ENCODE measurements at regions not wholly inside any gene's neighbourhood (a gene's known extent, or its start where the extent isn't known, plus 50 kb on each side); places are given as distances from the start of the nearest gene placed in this dataset.
"Not testable (repeated sequence)": the region's sequence is repeated elsewhere in the genome, so short reads cannot be mapped to it uniquely, and the experiment has no call there.

DNA sequence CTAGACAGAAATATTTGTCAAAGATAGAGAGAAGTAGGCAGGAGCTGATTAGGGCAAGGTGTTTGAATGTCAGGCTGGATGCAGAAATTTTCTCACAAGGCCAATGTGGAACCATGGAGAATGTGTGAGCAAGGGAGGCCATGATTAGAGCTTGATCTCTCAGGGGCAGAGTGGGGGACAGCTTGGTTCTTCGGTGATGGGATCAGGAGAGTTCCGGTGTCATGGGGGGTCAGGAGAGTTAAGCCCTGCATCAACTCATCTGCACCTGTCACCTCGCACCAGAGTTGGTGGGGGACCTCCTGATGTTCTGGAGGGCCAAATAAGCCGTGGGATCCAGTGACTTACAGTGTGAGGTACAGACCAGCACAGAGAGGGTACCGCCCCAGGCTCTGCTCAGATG lies 175.1 kb upstream of the TPTE start:
- not testable (repeated sequence) for H3K4me3 ChIP-seq (ENCODE audit: insufficient read depth, low read depth, low read length); H3K4me1 ChIP-seq (ENCODE audit: insufficient read depth, low read length); H3K79me2 ChIP-seq (ENCODE audit: insufficient read depth, low read length); H4K20me1 ChIP-seq (ENCODE audit: insufficient read depth, low read length); H3K9ac ChIP-seq (ENCODE audit: low read length); H3K4me3 Mint-ChIP-seq (ENCODE audit: unreplicated experiment); H3K4me1 Mint-ChIP-seq (ENCODE audit: low read depth, unreplicated experiment); DNase-seq (ENCODE audit: low read depth); H3K27me3 ChIP-seq (ENCODE audit: insufficient read depth, low read length); H3K36me3 Mint-ChIP-seq (ENCODE audit: low read depth, unreplicated experiment); H3K36me3 ChIP-seq (ENCODE audit: insufficient read depth, low read length); H3K27me3 Mint-ChIP-seq (ENCODE audit: low read depth, unreplicated experiment); H3K27ac ChIP-seq (ENCODE audit: low read depth, low read length); H3K27ac Mint-ChIP-seq (ENCODE audit: unreplicated experiment); FAIRE-seq; H3K4me2 ChIP-seq (ENCODE audit: low read length); H2AFZ ChIP-seq (ENCODE audit: low read depth, low read length)
- peaks cover 26% of the 10 kb centered on the region for H3K9me3 Mint-ChIP-seq (ENCODE audit: unreplicated experiment)
- H3K9me3 ChIP-seq (ENCODE audit: insufficient read depth, low read depth, low read length), result peaks cover 30% of the 10 kb centered on the region

DNA sequence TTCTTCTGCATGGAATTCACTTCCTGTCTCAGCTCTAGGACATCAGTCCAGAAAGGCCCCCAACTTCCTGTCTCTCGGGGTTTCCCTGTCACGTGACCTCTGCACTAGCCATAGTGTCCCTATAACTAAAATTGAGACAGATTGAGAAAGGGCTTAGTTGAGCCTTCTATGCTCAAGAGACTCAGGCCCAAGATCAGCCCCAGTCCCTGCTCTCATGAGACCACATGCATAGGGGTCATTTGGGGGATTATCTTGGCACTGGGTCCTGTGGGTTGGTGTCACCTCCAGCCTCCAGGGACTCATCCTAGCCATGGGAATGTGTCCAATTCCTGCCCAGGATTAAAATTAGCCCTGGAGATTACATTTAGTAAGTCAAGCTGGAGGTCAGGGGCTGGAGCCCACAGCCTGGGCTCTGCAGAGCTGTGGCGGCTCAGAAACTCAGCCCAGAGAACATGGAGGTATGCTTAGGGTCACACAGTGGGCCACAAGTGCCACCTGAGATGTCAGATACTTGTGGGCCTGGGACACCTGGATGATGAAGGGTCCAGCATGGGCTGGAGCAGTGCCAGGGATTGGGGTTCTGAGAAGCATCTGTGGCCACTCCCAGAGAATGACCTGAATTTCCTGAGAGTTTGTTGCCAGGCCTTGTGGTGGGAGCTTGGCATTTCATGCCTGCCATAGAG lies 174.3 kb upstream of the TPTE start:
- H3K9me3 Mint-ChIP-seq (ENCODE audit: unreplicated experiment), result peaks cover 28% of the 10 kb centered on the region
- H3K79me2 ChIP-seq (ENCODE audit: insufficient read depth, low read length); H3K4me1 ChIP-seq (ENCODE audit: insufficient read depth, low read length); H3K4me3 ChIP-seq (ENCODE audit: insufficient read depth, low read depth, low read length); H4K20me1 ChIP-seq (ENCODE audit: insufficient read depth, low read length); H3K36me3 Mint-ChIP-seq (ENCODE audit: low read depth, unreplicated experiment); DNase-seq (ENCODE audit: low read depth); H2AFZ ChIP-seq (ENCODE audit: low read depth, low read length); H3K27ac ChIP-seq (ENCODE audit: low read depth, low read length); H3K27me3 ChIP-seq (ENCODE audit: insufficient read depth, low read length); H3K4me2 ChIP-seq (ENCODE audit: low read length); FAIRE-seq; H3K4me1 Mint-ChIP-seq (ENCODE audit: low read depth, unreplicated experiment); H3K27me3 Mint-ChIP-seq (ENCODE audit: low read depth, unreplicated experiment); H3K4me3 Mint-ChIP-seq (ENCODE audit: unreplicated experiment); H3K9ac ChIP-seq (ENCODE audit: low read length); H3K27ac Mint-ChIP-seq (ENCODE audit: unreplicated experiment); H3K36me3 ChIP-seq (ENCODE audit: insufficient read depth, low read length): not testable (repeated sequence)
- H3K9me3 ChIP-seq (ENCODE audit: insufficient read depth, low read depth, low read length), result peaks cover 30% of the 10 kb centered on the region

- not testable (repeated sequence) for H3K36me3 Mint-ChIP-seq (ENCODE audit: low read depth, unreplicated experiment); H3K27me3 ChIP-seq (ENCODE audit: insufficient read depth, low read length); H3K4me2 ChIP-seq (ENCODE audit: low read length); H3K4me1 ChIP-seq (ENCODE audit: insufficient read depth, low read length); H3K27me3 Mint-ChIP-seq (ENCODE audit: low read depth, unreplicated experiment); H3K4me3 Mint-ChIP-seq (ENCODE audit: unreplicated experiment); H3K36me3 ChIP-seq (ENCODE audit: insufficient read depth, low read length); H3K27ac Mint-ChIP-seq (ENCODE audit: unreplicated experiment); H4K20me1 ChIP-seq (ENCODE audit: insufficient read depth, low read length); H3K27ac ChIP-seq (ENCODE audit: low read depth, low read length); H3K9ac ChIP-seq (ENCODE audit: low read length); H3K4me3 ChIP-seq (ENCODE audit: insufficient read depth, low read depth, low read length); H3K79me2 ChIP-seq (ENCODE audit: insufficient read depth, low read length); H2AFZ ChIP-seq (ENCODE audit: low read depth, low read length); DNase-seq (ENCODE audit: low read depth); H3K4me1 Mint-ChIP-seq (ENCODE audit: low read depth, unreplicated experiment); FAIRE-seq
- peaks cover 30% of the 10 kb centered on the region for H3K9me3 Mint-ChIP-seq (ENCODE audit: unreplicated experiment)
- peaks cover 30% of the 10 kb centered on the region for H3K9me3 ChIP-seq (ENCODE audit: insufficient read depth, low read depth, low read length)
Observed at GRCh38 chr21:10347675-10348074, 173.7 kb upstream of the TPTE start.

DNA sequence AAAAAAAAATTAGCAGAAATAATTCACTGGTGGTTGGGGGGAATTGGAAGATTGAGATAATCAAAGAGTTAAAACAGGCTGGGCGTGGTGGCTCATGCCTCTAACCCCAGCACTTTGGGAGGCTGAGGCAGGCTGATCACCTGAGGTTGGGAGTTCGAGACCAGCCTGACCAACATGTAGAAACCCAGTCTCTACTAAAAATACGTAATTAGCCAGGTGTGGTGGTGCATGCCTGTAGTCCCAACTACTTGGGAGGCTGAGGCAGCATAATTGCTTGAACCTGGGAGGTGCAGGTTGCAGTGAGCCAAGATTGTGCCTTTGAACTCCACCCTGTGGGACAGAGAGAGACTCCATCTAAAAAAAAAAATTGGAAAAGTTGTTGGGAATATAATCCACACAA lies 173.2 kb upstream of the TPTE start:
- not testable (repeated sequence) for FAIRE-seq; H3K36me3 Mint-ChIP-seq (ENCODE audit: low read depth, unreplicated experiment); H3K27me3 Mint-ChIP-seq (ENCODE audit: low read depth, unreplicated experiment); H2AFZ ChIP-seq (ENCODE audit: low read depth, low read length); H3K4me3 ChIP-seq (ENCODE audit: insufficient read depth, low read depth, low read length); H3K27me3 ChIP-seq (ENCODE audit: insufficient read depth, low read length); H3K36me3 ChIP-seq (ENCODE audit: insufficient read depth, low read length); H3K4me2 ChIP-seq (ENCODE audit: low read length); H4K20me1 ChIP-seq (ENCODE audit: insufficient read depth, low read length); H3K9ac ChIP-seq (ENCODE audit: low read length); H3K27ac Mint-ChIP-seq (ENCODE audit: unreplicated experiment); H3K4me1 Mint-ChIP-seq (ENCODE audit: low read depth, unreplicated experiment); DNase-seq (ENCODE audit: low read depth); H3K4me1 ChIP-seq (ENCODE audit: insufficient read depth, low read length); H3K79me2 ChIP-seq (ENCODE audit: insufficient read depth, low read length); H3K4me3 Mint-ChIP-seq (ENCODE audit: unreplicated experiment); H3K27ac ChIP-seq (ENCODE audit: low read depth, low read length)
- peaks cover 28% of the 10 kb centered on the region for H3K9me3 ChIP-seq (ENCODE audit: insufficient read depth, low read depth, low read length)
- H3K9me3 Mint-ChIP-seq (ENCODE audit: unreplicated experiment), result peaks cover 34% of the 10 kb centered on the region

DNA sequence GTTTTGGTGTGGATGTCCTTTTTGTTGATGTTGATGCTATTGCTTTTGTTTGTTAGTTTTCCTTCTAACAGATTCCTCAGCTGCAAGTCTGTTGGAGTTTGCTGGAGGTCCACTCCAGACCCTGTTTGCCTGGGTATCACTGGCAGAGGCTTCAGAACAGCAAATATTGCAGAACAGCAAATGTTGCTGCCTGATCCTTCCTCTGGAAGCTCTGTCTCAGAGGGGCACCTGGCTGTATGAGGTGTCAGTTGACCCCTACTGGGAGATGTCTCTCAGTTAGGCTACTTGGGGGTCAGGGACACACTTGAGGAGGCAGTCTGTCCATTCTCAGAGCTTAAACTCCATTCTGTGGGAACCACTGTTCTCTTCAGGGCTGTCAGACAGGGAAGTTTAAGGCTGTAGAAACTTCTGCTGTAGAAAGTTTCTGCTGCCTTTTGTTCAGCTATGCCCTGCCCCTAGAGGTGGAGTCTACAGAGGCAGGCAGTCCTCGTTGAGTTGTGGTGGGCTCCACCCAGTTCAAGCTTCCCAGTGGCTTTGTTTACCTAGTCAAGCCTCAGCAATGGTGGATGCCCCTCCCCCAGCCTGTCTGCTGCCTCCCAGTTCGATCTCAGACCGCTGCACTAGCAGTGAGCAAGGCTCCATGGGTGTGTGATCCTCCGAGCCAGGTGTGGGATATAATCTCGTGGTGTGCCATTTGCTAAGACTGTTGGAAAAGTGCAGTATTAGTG lies 166.4 kb upstream of the TPTE start:
- not testable (repeated sequence) for H3K36me3 ChIP-seq (ENCODE audit: insufficient read depth, low read length); H3K9ac ChIP-seq (ENCODE audit: low read length); H3K4me3 Mint-ChIP-seq (ENCODE audit: unreplicated experiment); H3K79me2 ChIP-seq (ENCODE audit: insufficient read depth, low read length); FAIRE-seq; H3K4me3 ChIP-seq (ENCODE audit: insufficient read depth, low read depth, low read length); H3K27me3 ChIP-seq (ENCODE audit: insufficient read depth, low read length); H4K20me1 ChIP-seq (ENCODE audit: insufficient read depth, low read length); H3K27ac Mint-ChIP-seq (ENCODE audit: unreplicated experiment); H3K36me3 Mint-ChIP-seq (ENCODE audit: low read depth, unreplicated experiment); H3K4me1 Mint-ChIP-seq (ENCODE audit: low read depth, unreplicated experiment); H2AFZ ChIP-seq (ENCODE audit: low read depth, low read length); H3K4me2 ChIP-seq (ENCODE audit: low read length); H3K27ac ChIP-seq (ENCODE audit: low read depth, low read length); DNase-seq (ENCODE audit: low read depth); H3K4me1 ChIP-seq (ENCODE audit: insufficient read depth, low read length); H3K27me3 Mint-ChIP-seq (ENCODE audit: low read depth, unreplicated experiment)
- H3K9me3 Mint-ChIP-seq (ENCODE audit: unreplicated experiment), result peaks cover 21% of the 10 kb centered on the region
- peaks cover 15% of the 10 kb centered on the region for H3K9me3 ChIP-seq (ENCODE audit: insufficient read depth, low read depth, low read length)

DNA sequence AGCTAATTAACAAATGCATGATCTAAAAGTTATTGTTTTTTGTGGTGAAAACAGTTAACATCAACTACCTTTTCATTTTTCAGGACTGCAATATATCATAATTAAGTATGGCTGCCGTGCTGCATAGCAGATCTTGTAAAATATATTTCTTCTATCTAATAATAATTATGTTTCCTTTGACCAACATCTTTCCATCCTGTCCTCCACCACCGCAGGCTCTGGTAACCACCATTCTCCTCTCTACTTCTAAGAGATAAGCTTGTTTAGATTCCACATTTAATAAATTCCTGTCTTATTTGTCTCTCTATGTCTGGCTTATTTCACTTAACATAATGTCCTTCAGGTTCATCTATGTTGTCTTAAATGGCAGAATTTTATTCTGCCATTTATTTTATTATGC lies 162.3 kb upstream of the TPTE start:
- H3K4me3 ChIP-seq (ENCODE audit: insufficient read depth, low read depth, low read length); H3K36me3 ChIP-seq (ENCODE audit: insufficient read depth, low read length); H3K9ac ChIP-seq (ENCODE audit: low read length); H3K4me1 ChIP-seq (ENCODE audit: insufficient read depth, low read length); H3K9me3 Mint-ChIP-seq (ENCODE audit: unreplicated experiment); H2AFZ ChIP-seq (ENCODE audit: low read depth, low read length); FAIRE-seq; H3K27ac Mint-ChIP-seq (ENCODE audit: unreplicated experiment); H3K36me3 Mint-ChIP-seq (ENCODE audit: low read depth, unreplicated experiment); DNase-seq (ENCODE audit: low read depth); H3K27ac ChIP-seq (ENCODE audit: low read depth, low read length); H3K4me2 ChIP-seq (ENCODE audit: low read length); H3K4me3 Mint-ChIP-seq (ENCODE audit: unreplicated experiment); H3K4me1 Mint-ChIP-seq (ENCODE audit: low read depth, unreplicated experiment); H3K79me2 ChIP-seq (ENCODE audit: insufficient read depth, low read length); H3K27me3 ChIP-seq (ENCODE audit: insufficient read depth, low read length); H4K20me1 ChIP-seq (ENCODE audit: insufficient read depth, low read length); H3K27me3 Mint-ChIP-seq (ENCODE audit: low read depth, unreplicated experiment): not testable (repeated sequence)
- H3K9me3 ChIP-seq (ENCODE audit: insufficient read depth, low read depth, low read length), result peaks cover 14% of the 10 kb centered on the region

Data from astrocyte (in vitro differentiated cells and primary cell).